ENCODE measurements at regions not wholly inside any gene's neighbourhood (a gene's known extent, or its start where the extent isn't known, plus 50 kb on each side); places are given as distances from the start of the nearest gene placed in this dataset.

DNA sequence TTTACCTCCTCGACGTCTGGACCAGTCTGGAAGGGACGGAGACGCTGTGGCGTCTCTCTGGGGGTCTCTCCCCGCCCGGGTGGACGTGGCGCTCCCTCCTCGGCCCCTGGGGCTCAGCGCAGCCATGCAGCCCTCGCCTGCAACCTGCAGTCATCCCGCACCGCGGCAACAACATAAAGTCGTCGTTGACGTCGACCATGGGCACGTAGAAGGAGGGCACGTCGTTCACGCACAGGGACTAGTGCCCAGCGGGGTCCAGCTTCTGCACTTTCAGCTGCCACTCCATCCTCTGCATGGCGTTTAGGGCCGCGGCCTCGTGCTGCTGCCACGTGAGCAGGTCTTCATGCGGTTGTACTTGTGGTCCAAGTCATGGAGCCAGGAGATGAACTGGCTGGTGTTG is 889.6 kb upstream of the LRRTM1 start:
- H3K4me3 ChIP-seq (ENCODE audit: low read depth, low read length): no peak overlapping the region
- TF ChIP-seq, protein P1, sequence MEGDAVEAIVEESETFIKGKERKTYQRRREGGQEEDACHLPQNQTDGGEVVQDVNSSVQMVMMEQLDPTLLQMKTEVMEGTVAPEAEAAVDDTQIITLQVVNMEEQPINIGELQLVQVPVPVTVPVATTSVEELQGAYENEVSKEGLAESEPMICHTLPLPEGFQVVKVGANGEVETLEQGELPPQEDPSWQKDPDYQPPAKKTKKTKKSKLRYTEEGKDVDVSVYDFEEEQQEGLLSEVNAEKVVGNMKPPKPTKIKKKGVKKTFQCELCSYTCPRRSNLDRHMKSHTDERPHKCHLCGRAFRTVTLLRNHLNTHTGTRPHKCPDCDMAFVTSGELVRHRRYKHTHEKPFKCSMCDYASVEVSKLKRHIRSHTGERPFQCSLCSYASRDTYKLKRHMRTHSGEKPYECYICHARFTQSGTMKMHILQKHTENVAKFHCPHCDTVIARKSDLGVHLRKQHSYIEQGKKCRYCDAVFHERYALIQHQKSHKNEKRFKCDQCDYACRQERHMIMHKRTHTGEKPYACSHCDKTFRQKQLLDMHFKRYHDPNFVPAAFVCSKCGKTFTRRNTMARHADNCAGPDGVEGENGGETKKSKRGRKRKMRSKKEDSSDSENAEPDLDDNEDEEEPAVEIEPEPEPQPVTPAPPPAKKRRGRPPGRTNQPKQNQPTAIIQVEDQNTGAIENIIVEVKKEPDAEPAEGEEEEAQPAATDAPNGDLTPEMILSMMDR (IDR thresholded peaks at IDR 0.05; ENCODE audit: low read depth, low read length): no peak

DNA sequence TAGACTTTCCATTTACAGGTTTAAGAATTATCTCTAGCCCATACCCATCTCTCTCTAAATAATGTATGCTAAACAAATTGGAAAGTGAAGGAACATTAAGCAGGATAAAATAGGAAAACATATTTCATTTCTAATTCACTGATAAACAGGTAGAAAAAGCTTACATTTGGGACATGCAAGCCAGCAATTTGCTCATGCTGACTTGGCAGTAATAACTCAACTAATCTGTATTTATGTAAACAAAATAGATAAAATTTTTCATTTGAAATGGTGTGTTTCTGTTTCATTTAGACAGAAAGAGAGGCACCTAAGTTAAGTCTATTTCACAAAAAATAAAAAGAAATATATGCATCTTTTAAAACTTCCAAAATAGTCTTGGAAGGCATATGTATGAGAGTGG is 877.3 kb upstream of the LRRTM1 start:
- no peak overlapping the region for H3K4me3 ChIP-seq (ENCODE audit: low read depth, low read length)
- TF ChIP-seq, protein P1 (IDR thresholded peaks at IDR 0.05; ENCODE audit: low read depth, low read length): no peak

DNA sequence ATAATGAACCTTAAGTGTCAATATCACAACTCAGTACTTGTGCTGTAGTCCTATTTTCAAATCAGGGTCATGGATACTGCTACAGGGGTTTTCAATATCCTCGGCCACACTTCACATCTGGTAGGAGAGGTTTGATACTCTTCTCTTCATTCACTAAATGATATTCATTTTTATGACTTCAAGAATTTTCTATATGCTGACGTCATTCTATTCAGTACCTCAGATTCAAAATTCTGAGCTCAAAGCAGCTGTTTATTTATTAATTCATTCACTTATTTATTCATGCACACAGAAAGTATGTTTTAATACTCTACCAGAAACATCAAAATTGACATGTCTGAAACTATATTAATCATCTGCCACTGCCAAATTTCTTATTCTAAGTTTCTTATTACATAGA is 866.9 kb upstream of the LRRTM1 start:
- H3K4me3 ChIP-seq (ENCODE audit: low read depth, low read length): no peak overlapping the region
- TF ChIP-seq, protein P1 (IDR thresholded peaks at IDR 0.05; ENCODE audit: low read depth, low read length): no peak

DNA sequence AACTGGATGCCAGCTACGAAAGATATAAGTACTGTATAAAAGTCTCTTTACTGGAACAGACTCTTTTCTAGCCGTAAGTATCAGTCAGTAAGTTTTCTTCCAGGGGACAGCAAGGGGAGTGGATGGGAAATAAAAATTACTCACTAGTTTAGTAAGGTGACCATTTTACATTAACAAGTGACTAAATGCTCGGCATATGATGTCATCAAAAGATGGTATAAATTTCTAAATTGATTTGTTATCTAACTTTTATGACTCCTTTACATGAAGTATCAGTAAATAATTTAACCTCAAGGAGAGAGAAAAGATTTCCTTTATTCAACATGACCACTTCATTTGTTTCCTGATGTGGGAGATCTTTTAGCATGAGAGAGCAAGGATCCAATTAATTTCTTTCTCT is 859.0 kb upstream of the LRRTM1 start:
- H3K4me3 ChIP-seq (ENCODE audit: low read depth, low read length): no peak overlapping the region
- TF ChIP-seq, protein P1 (IDR thresholded peaks at IDR 0.05; ENCODE audit: low read depth, low read length): no peak

DNA sequence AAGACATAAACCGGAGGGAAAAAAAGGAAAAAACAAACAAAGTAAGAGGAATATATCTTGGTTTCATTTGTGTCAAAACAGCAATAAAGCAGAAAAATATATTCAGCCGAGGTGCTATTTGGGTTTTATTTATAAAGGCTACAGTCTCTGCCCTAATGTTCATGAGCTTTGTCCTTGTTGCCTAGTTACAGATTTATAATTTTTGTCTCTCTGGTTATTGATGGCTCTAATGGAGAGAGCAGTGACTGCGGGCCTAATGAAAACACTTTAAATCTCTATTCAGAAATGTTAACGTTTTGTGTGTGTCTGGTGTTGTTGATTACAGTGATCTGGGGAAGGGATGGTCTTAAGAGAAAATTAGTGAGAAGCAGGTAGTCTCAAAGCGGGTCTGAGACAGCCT is 854.0 kb upstream of the LRRTM1 start:
- H3K4me3 ChIP-seq (ENCODE audit: low read depth, low read length): no peak overlapping the region
- TF ChIP-seq, protein P1 (IDR thresholded peaks at IDR 0.05; ENCODE audit: low read depth, low read length): no peak

DNA sequence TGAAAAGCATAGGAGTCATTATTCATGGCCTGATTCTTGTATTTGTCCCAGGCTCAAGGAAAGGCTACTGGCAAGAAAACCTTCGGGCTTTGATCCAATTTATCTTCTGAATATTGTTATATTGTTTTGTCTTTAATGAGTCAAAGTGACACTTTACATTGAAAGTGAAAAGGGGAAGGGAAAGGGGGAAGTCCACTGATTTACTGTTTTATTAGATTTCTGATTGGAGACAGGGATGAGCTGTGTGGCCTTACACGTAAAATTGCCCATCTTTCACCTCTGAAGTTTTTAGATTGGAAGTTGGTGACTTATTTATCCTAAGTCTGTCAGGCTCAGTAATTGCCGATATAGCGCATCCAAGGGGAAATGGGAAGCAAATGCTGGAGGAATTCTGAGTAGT is 843.8 kb upstream of the LRRTM1 start:
- TF ChIP-seq, protein P1 (IDR thresholded peaks at IDR 0.05; ENCODE audit: low read depth, low read length): no peak
- H3K4me3 ChIP-seq (ENCODE audit: low read depth, low read length): no peak overlapping the region

DNA sequence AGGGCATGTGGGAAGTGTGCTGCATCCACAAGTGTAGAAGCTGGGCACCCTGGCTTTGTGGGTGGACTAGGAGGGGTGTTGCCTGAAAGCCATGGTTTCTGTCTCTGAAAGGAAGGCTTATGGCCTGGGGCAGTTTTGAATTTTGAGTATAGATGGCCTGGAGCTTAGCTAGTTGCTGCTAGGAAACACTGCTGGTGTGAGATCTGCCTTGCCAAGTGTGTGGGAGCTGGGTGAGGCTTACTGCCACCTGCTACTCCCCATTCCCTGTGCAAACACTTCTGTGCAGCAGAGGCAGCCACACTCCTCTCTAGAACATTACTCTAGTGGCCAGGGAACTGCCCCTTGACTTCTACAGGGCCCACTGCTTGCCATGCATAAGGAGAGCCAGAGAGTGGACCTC is 831.7 kb upstream of the LRRTM1 start:
- H3K4me3 ChIP-seq (ENCODE audit: low read depth, low read length): no peak overlapping the region
- TF ChIP-seq, protein P1 (IDR thresholded peaks at IDR 0.05; ENCODE audit: low read depth, low read length): no peak
